ENCODE measurements at regions not wholly inside any gene's neighbourhood (a gene's known extent, or its start where the extent isn't known, plus 50 kb on each side); places are given as distances from the start of the nearest gene placed in this dataset.

GRCh38 chr1:213375002-213375401, 324.0 kb downstream of the RPS6KC1 start:
- no peak for DNase-seq

- DNase-seq = no peak
Measured at GRCh38 chr1:213376862-213377372, 325.9 kb downstream of the RPS6KC1 start.

GRCh38 chr1:213380865-213381264, 329.8 kb downstream of the RPS6KC1 start:
- no peak for DNase-seq

- DNase-seq = peak; percentile 40 to 48
Measured at GRCh38 chr1:213381572-213382084, 330.6 kb downstream of the RPS6KC1 start.

- no peak for DNase-seq
Measured at GRCh38 chr1:213383465-213383864, 332.4 kb downstream of the RPS6KC1 start.

GRCh38 chr1:213385201-213385600, 334.2 kb downstream of the RPS6KC1 start:
- no peak for DNase-seq

GRCh38 chr1:213385806-213386324, 334.8 kb downstream of the RPS6KC1 start:
- DNase-seq = no peak

- no peak for DNase-seq
Measured at GRCh38 chr1:213387380-213388015, 336.5 kb downstream of the RPS6KC1 start.

- no peak for DNase-seq
Measured at GRCh38 chr1:213388199-213388598, 337.2 kb downstream of the RPS6KC1 start.

- no peak for DNase-seq
Measured at GRCh38 chr1:213389061-213389581, 338.1 kb downstream of the RPS6KC1 start.

GRCh38 chr1:213391445-213391844, 340.4 kb downstream of the RPS6KC1 start:
- DNase-seq = no peak

- no peak for DNase-seq
Measured at GRCh38 chr1:213393860-213394259, 342.8 kb downstream of the RPS6KC1 start.

- DNase-seq = no peak
Measured at GRCh38 chr1:213394837-213395236, 343.8 kb downstream of the RPS6KC1 start.

- no peak for DNase-seq
Measured at GRCh38 chr1:213397638-213398037, 346.6 kb downstream of the RPS6KC1 start.

GRCh38 chr1:213399695-213400094, 348.7 kb downstream of the RPS6KC1 start:
- DNase-seq = no peak

- no peak for DNase-seq
Measured at GRCh38 chr1:213409208-213409631, 358.2 kb downstream of the RPS6KC1 start.

GRCh38 chr1:213409971-213410370, 358.9 kb downstream of the RPS6KC1 start:
- DNase-seq = no peak

GRCh38 chr1:213414346-213414745, 363.3 kb downstream of the RPS6KC1 start:
- no peak for DNase-seq

- DNase-seq = no peak
Measured at GRCh38 chr1:213414911-213415310, 363.9 kb downstream of the RPS6KC1 start.

GRCh38 chr1:213415691-213416380, 364.8 kb downstream of the RPS6KC1 start:
- no peak for DNase-seq

GRCh38 chr1:213416461-213417224, 365.6 kb downstream of the RPS6KC1 start:
- DNase-seq = no peak

GRCh38 chr1:213417225-213417820, 366.3 kb downstream of the RPS6KC1 start:
- DNase-seq = no peak
